H7 (cell line): ENCODE measurements at regions not wholly inside any gene's neighbourhood (a gene's known extent, or its start where the extent isn't known, plus 50 kb on each side); places are given as distances from the start of the nearest gene placed in this dataset.

Experiments used
- DNase-seq: peaks from one replicate; pipeline ENCODE4 v3.0.0; 2012
- H3K27me3 ChIP-seq: 2 replicates; pipeline ENCODE4 v1.6.0; 2011; ENCODE audit warnings: mild to moderate bottlenecking, low read length; ENCODE audit not compliant: control insufficient read depth, insufficient read depth
- H3K36me3 ChIP-seq: replicated peaks from 2 replicates; pipeline ENCODE4 v1.5.1; 2011; ENCODE audit warnings: low read length; ENCODE audit not compliant: control insufficient read depth, insufficient read depth
- H3K4me3 ChIP-seq: 2 replicates; pipeline ENCODE4 v1.5.1; 2011; ENCODE audit warnings: low read depth, mild to moderate bottlenecking, control low read depth, low read length, moderate library complexity; ENCODE audit not compliant: insufficient read depth

DNA sequence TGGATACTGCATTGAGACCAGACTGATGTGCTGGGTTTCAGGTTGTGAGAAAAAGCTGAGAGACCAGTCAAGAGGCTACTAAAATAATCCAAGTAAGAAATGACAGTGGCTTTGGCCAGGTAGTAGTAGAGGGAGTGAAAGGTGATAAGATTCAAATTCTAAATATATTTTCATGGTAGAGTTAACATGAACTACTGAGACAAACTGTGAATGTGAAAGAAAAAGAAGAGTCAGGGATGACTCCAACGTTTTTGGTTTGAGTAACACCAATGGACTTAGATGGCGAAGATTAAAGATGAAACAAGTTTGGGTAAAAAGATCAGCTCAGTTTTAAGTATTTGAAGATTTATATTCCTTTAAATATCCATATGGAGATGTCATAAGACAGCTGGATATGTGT lies 209.4 kb downstream of the ZEB2 start:
- DNase-seq: no peak
- Histone ChIP-seq H3K36me3 (no peaks in the 10 kb centered on the region; the same call in 1 of the 2 replicates), H3K27me3 (no peaks in the 10 kb centered on the region), H3K4me3 (no peak overlapping the region)

DNA sequence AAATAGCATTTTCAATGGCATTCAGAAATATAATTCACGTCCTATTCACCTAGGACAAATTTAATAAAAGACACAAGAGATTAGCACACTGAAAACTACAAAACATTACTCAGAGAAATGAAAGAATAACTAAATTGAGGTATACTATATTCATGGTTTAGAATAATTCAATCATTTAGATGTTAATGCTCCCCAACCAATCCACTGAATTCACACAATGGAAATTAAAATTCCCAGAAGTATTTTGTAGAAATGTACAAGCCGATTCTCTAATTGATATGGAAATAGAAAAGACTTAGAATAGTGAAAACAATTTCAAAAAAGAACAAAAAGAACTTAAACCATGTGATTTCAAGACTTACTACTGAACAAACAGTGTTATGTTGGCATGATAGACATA lies 212.2 kb downstream of the ZEB2 start:
- no peak overlapping the region for H3K4me3 ChIP-seq
- no peak for DNase-seq
- H3K27me3 ChIP-seq: no peaks in the 10 kb centered on the region
- no peaks in the 10 kb centered on the region; the same call in 1 of the 2 replicates for H3K36me3 ChIP-seq

DNA sequence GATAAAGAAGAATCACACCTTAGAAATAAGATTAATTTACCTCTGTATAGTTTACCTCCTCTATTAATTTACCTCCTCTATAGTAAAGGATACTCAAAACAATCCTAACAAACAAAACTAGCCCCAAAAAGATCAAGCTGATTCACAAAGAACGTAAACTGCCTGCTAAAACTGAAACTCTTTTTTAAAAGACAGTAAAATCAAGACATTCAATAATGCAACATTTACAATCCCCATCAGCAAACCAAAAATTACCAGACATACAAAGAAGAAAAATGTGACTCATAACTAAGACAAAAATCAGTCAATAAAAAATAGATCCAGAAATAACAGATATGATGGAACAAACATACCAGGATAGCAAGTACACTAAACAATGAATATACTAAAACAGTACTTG lies 215.7 kb downstream of the ZEB2 start:
- no peak for DNase-seq
- H3K4me3 ChIP-seq: no peak overlapping the region
- no peaks in the 10 kb centered on the region for H3K27me3 ChIP-seq
- H3K36me3 ChIP-seq: no peaks in the 10 kb centered on the region

DNA sequence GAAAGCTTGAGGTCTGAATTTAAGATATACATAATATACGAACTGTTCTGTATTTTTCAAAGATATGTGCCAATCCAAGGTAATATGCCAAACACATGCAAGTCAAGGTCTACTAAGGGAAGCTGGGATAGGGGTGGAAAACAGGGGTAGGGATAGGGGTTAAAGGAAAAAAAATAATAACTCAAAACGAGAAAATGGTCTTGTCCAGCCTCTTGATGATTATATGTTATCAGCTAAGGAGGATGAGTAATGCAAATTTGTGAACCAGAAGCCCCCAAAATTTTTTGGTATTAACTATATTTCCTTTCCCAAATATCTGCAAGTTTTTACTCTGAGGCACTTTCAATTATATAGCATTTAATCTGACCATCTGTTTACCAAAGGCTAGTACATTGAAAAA lies 219.3 kb downstream of the ZEB2 start:
- H3K36me3 ChIP-seq: no peaks in the 10 kb centered on the region
- no peaks in the 10 kb centered on the region for H3K27me3 ChIP-seq
- H3K4me3 ChIP-seq: no peak overlapping the region
- no peak for DNase-seq

DNA sequence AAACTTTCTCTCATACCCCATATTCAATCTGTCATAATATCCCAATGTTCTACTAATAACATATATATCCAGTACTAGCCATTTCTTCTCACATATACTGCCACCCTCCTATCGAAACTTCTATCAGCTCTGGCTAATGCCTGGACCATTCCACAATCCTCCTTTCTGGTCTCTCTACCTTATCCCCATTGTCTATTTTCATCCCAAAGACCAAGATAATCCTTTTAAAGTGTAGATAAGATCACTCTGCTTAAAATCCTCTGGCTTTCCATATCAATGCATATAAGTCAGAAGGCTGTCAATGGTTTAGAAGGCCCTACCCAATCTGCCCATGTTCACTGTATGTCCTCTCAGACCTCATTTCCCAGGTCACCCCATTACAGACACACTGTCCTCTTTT lies 229.6 kb downstream of the ZEB2 start:
- no peaks in the 10 kb centered on the region for H3K27me3 ChIP-seq
- DNase-seq: no peak
- H3K4me3 ChIP-seq: no peak overlapping the region
- H3K36me3 ChIP-seq: no peaks in the 10 kb centered on the region

DNA sequence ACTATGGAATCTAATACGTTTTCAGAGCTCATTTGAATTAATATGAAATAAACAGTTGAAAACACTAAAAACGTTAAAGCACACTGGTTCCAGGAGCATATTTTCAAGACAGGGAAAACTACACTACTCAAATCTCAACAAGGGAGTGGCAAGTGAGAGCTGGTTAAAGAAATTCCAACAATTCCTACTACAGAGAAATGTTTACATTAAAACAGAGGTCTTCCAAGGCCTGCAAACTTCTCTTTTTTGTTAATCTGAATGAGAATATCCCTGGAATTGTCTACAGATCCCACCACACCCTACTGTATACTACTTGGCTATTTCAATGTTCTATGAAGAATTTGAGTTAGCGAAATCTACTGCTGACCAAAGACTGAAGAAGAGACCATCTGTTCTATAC lies 231.5 kb downstream of the ZEB2 start:
- DNase-seq: no peak
- no peaks in the 10 kb centered on the region for H3K27me3 ChIP-seq
- H3K36me3 ChIP-seq: no peaks in the 10 kb centered on the region
- H3K4me3 ChIP-seq: no peak overlapping the region

DNA sequence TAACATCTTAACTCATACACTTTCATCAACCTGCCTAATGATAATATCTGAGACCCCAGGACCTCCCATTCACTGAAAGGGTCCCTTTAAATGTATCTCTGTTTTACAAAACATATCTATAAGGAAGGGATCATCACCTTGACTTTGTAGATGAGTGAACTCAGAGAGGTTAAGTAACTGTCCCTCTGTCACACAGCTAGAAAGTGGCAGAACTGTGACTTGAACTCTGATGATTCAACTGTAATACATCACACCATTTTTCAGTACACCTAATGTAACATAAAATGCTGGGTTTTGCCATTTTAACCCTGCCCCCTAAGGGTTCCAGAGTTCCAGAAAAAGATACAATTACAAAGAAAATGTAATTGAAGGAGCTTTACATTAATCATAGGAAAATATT lies 234.6 kb downstream of the ZEB2 start:
- Histone ChIP-seq H3K36me3 (no peaks in the 10 kb centered on the region), H3K4me3 (no peak overlapping the region), H3K27me3 (no peaks in the 10 kb centered on the region)
- DNase-seq: no peak

DNA sequence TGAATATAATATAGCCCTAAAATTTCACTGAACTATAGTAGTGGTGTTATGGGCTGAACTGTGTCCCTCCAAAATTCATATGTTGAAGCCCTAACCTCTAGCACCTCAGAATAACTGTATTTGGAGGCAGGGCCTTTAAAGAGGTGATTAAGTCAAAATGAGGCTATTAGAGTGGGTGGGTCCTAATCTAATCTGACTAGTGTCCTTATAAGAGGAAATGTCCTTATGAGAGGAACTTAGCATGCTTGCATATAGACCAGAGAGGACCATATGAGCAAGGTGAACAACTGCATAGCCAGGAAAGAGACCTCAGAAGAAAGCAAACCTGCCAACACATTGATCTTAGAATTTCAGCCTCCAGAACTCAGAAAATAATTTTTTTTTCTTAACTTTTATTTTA lies 238.4 kb downstream of the ZEB2 start:
- Histone ChIP-seq H3K27me3 (no peaks in the 10 kb centered on the region), H3K4me3 (no peak overlapping the region), H3K36me3 (no peaks in the 10 kb centered on the region)
- no peak for DNase-seq

DNA sequence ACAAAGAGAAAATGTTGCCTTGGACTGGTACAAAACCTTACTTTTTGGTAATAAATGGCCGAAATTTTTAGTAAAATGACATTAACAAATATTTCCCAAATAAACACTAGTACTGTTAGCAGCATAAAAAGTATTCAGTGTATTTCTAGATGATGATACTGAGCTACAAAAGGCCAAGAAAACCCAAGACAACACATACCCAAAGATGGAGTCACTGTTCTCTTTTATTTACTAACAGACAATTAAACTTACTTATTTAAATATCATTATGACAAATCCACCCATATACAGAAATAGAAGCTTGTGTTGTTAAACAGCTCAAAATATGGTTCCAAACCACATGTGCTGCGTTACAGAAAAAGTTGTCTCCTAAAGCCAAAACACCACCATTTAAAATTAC lies 239.9 kb downstream of the ZEB2 start:
- DNase-seq: no peak
- no peak overlapping the region for H3K4me3 ChIP-seq

DNA sequence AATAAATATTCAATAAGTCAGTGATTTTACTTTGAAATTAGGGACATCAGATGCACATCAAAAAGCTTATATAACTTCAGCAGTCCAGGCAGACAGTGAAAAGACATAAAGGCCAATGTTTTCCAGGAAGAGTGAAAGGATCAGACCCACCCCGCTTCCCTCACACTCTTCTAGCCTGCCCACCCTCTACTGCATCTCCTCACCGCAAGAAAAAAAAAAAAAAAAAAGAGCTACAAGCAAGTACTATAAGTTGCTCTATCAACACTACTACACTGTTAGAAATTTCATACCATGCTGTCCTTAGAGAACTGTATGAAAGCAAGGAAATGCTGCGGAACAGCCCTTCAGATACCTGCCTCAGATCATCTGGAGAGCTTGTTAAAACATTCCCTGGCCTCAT lies 240.8 kb downstream of the ZEB2 start:
- no peak overlapping the region for H3K4me3 ChIP-seq
- no peaks in the 10 kb centered on the region for H3K36me3 ChIP-seq
- no peak for DNase-seq
- no peaks in the 10 kb centered on the region for H3K27me3 ChIP-seq

More for the DNA sequence above, 239.9 kb downstream of the ZEB2 start:
- Histone ChIP-seq H3K27me3 (no peaks in the 10 kb centered on the region), H3K36me3 (no peaks in the 10 kb centered on the region)

DNA sequence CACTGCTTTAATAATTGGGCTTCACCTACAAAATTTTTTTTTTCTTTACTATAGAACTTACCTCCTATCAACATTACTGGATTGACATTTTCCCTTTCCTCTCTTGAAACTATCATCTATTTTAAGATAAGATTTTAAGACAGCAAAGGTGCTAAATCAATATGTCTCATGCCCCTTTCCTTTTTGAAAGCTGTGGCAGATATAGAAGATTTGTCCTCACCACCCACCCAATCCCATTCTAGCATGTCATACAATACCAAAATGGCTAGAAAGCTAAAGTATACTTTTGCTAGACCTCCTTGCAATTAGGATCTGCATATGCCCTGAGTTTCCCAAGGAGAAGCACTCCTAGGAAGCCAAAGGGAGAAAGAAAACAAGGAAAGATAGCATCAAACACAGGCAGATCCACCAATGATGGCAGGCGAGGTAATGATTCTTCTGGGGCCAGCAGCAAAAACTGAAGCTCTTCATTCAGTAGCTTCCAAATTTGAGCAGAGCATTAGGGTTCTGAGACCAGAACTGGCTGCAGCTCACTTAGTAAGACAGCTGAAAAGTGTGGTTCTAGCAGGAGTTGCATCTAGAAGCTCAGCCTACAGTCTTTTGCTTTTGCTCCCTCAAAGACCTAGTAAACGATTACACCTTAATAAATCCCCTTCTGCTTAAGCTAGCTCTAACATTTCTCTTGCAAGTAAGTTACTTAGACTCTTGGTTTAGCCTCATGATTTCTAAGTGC lies 242.1 kb downstream of the ZEB2 start:
- Histone ChIP-seq H3K27me3 (no peaks in the 10 kb centered on the region), H3K36me3 (no peaks in the 10 kb centered on the region), H3K4me3 (no peak overlapping the region)
- DNase-seq: no peak

DNA sequence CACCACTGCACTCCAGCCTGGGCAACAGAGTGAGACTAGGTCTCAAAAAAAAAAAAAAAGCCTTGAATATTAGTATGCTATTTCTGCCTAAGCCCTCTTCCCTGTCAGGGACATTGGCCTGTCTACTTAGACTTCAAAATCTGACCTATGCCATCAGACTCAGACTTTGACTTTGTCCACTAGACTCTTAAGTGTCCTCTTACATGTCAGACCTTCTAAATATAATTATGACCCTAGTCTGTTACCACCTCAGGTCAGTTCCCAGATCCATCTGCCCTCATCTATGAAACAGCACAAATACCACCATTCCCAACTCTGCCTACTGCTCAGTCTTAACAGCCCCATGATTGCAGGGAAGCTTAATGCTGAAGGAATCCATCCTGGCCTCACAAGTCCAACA lies 244.6 kb downstream of the ZEB2 start:
- DNase-seq: no peak
- Histone ChIP-seq H3K36me3 (no peaks in the 10 kb centered on the region), H3K27me3 (no peaks in the 10 kb centered on the region), H3K4me3 (no peak overlapping the region)

DNA sequence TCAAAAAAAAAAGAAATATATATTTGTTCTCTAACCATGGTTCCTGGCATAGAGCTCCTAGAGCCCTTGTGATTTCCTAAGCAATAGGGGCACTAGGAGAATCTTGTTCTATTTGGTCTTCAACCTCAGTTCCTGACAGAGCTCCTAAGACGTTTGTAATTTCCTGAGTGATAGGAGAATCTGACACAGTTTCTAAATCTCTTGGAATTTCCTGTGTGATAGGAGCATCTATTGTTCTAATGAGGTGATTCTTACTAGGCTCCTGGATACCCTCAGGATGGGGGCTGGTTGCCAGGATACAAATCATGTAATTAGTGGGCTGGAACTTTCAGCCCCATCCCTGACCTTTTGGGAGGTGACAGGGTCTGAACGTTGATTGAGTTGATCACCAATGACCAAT lies 245.8 kb downstream of the ZEB2 start:
- Histone ChIP-seq H3K4me3 (no peak overlapping the region), H3K36me3 (no peaks in the 10 kb centered on the region)
- DNase-seq: no peak

DNA sequence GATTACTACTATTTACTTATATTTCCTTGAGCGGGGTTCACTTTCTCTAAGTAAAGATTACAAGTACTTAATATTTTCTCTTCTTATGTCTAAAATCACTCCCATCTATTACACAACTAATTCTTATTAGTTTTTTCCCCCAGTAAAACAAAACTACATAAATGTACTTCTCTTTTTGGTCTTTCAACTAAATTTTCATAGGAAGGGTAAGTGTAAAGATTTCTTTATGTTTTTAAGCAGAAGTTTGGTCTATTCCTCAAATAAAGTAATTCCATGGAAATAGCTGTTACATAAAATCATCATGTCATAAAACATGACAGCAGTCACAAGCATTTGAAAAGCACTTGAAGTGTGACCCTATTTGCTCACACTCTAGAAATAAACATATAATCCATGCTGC lies 249.0 kb downstream of the ZEB2 start:
- H3K27me3 ChIP-seq: no peaks in the 10 kb centered on the region
- no peak for DNase-seq
- no peaks in the 10 kb centered on the region for H3K36me3 ChIP-seq
- H3K4me3 ChIP-seq: no peak overlapping the region

More for the DNA sequence above, 245.8 kb downstream of the ZEB2 start:
- H3K27me3 ChIP-seq: no peaks in the 10 kb centered on the region

DNA sequence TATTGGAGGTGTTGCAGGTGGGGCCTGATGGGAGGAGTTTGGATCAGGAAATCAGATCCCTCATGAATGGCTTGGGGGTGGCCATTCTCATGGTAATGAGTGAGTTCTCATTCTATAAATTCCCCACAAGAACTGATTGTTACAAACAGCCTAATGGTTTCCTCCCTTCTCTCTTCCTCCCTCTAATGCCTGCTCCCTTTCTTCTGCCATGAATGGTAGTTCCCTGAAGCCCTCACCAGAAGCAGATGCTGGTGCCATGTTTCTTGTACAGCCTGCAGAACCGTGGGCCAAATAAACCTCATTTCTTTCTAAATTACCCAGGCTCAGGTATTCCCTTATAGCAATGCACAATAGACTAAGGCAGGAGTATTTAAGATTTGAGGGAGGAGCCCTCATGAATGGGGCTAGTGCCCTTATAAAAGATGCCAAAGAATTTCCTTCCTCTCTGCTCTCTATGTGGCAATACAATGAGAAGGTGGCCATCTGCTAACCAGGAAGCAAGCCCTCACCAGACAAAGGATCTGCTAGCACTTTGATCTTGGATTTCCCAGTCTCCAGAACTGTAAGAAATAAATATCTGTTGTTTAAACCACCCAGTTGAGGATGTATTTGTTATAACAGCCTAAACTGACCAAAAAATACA lies 251.8 kb downstream of the ZEB2 start:
- DNase-seq: peak; percentile 22
- Histone ChIP-seq H3K4me3 (no peak overlapping the region), H3K36me3 (no peaks in the 10 kb centered on the region)

More for the DNA sequence above, 251.8 kb downstream of the ZEB2 start:
- no peaks in the 10 kb centered on the region for H3K27me3 ChIP-seq
